Nephron progenitor cell (in vitro differentiated cells): ENCODE measurements at regions not wholly inside any gene's neighbourhood (a gene's known extent, or its start where the extent isn't known, plus 50 kb on each side); places are given as distances from the start of the nearest gene placed in this dataset.

Source experiments
- DNase-seq: peaks from one replicate; pipeline ENCODE4 v3.0.0; 2021
- H3K27ac Mint-ChIP-seq: 2 replicates; pipeline ENCODE4 v1.8.0; 2021; ENCODE audit warnings: mild to moderate bottlenecking, moderate library complexity, mixed read lengths
- H3K27me3 Mint-ChIP-seq: 2 replicates; pipeline ENCODE4 v1.8.0; 2021; ENCODE audit warnings: mild to moderate bottlenecking, low read depth, mixed read lengths; ENCODE audit not compliant: poor library complexity
- H3K36me3 Mint-ChIP-seq: 2 replicates; pipeline ENCODE4 v1.8.0; 2021; ENCODE audit warnings: low read depth, mixed read lengths
- H3K4me1 Mint-ChIP-seq: 2 replicates; pipeline ENCODE4 v1.8.0; 2021; ENCODE audit warnings: mixed read lengths
- H3K4me3 Mint-ChIP-seq: 2 replicates; pipeline ENCODE4 v1.8.0; 2021; ENCODE audit warnings: mild to moderate bottlenecking, moderate library complexity, mixed read lengths
- H3K9me3 Mint-ChIP-seq: 2 replicates; pipeline ENCODE4 v1.8.0; 2021; ENCODE audit warnings: mild to moderate bottlenecking, moderate library complexity, mixed read lengths
- TF ChIP-seq, protein P1 (sequence below): fragments of 200-600 bp; sonication (generic); IDR thresholded peaks from 2 replicates; pipeline ENCODE4 v1.5.0; 2021; ENCODE audit warnings: antibody characterized with exemption

DNA sequence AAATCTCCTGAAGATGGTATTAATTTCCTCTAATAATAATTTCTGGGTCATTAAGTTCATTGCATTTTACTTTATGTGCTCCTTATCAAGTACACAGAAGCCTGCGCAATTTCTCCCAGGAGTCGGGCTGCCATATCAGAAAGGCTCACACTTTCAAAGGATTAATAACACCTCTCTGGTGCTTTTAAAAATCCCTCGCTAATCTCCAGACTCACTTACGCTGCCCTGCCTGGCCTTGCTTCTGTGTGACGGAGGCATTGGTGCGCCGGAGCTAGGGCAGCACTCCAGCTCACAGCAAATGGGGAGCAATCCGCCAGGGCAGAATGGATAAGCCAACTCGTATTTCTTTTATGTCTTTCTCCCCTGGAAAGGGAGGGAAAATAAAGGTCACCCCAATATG, 300.8 kb downstream of the EFNB2 start:
- no peaks in the 10 kb centered on the region for H3K27me3 Mint-ChIP-seq
- no peaks in the 10 kb centered on the region for H3K4me1 Mint-ChIP-seq
- TF ChIP-seq, protein P1, sequence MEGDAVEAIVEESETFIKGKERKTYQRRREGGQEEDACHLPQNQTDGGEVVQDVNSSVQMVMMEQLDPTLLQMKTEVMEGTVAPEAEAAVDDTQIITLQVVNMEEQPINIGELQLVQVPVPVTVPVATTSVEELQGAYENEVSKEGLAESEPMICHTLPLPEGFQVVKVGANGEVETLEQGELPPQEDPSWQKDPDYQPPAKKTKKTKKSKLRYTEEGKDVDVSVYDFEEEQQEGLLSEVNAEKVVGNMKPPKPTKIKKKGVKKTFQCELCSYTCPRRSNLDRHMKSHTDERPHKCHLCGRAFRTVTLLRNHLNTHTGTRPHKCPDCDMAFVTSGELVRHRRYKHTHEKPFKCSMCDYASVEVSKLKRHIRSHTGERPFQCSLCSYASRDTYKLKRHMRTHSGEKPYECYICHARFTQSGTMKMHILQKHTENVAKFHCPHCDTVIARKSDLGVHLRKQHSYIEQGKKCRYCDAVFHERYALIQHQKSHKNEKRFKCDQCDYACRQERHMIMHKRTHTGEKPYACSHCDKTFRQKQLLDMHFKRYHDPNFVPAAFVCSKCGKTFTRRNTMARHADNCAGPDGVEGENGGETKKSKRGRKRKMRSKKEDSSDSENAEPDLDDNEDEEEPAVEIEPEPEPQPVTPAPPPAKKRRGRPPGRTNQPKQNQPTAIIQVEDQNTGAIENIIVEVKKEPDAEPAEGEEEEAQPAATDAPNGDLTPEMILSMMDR: no peak
- peak overlapping the region; percentile 54 for H3K27ac Mint-ChIP-seq
- H3K36me3 Mint-ChIP-seq: peaks cover 14% of the 10 kb centered on the region
- H3K9me3 Mint-ChIP-seq: peaks cover 23% of the 10 kb centered on the region
- H3K4me3 Mint-ChIP-seq: no peak overlapping the region
- DNase-seq: no peak

DNA sequence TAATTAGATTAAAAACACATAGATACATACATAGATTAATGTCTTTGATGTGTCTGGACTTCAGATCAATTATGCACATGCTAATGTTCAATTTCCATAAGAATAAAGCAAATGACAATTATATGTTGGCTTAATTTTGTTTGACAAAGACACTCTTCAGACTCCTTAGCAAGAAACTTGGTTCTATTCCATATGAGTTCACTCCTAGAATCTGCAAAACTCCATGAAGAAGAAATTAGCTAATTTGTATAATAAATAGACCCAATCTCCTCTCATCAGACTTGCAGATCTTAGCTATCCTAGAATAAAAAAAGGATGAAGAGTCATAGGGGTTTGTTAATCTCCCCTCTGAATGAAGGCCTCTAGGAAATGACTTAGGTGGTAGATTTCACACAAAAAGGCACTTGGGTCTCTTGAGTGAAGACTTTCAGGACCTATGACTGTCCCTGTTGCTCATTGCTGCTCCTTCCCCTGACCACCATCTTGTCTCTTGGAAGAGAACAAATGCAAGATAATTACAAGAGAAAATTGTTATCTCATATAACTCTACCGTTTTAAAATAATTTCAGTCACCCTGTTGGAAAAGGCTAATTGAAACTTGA, 302.2 kb downstream of the EFNB2 start:
- no peaks in the 10 kb centered on the region for H3K4me1 Mint-ChIP-seq
- TF ChIP-seq, protein P1: no peak
- no peak for DNase-seq

DNA sequence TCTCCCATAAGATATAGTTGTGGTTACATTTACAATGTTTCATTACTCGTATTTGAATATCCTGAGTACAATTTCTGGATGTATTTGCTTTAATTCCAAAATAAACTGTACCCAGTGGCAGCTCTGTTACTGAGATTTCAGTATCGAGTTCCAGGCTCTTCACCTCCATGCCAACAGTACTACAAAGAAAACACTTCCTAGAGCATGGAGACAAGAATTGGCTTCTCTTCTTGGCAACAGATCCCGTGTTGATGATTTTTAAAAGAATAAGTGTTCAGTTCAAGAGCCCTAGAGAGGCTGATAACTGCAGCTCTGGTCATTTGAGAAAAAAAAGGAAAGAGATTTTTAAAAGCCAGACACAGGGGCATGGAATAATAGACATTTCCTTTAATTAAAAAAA, 302.8 kb downstream of the EFNB2 start:
- Mint-ChIP-seq H3K4me1 (no peaks in the 10 kb centered on the region), H3K4me3 (no peak overlapping the region), H3K27me3 (no peaks in the 10 kb centered on the region), H3K36me3 (peaks cover 14% of the 10 kb centered on the region), H3K27ac (no peak overlapping the region), H3K9me3 (peaks cover 23% of the 10 kb centered on the region)
- TF ChIP-seq, protein P1: no peak
- no peak for DNase-seq

More for the DNA sequence above, 302.2 kb downstream of the EFNB2 start:
- H3K9me3 Mint-ChIP-seq: peaks cover 23% of the 10 kb centered on the region
- H3K4me3 Mint-ChIP-seq: no peak overlapping the region
- H3K27me3 Mint-ChIP-seq: no peaks in the 10 kb centered on the region
- H3K36me3 Mint-ChIP-seq: peaks cover 14% of the 10 kb centered on the region
- H3K27ac Mint-ChIP-seq: no peak overlapping the region

DNA sequence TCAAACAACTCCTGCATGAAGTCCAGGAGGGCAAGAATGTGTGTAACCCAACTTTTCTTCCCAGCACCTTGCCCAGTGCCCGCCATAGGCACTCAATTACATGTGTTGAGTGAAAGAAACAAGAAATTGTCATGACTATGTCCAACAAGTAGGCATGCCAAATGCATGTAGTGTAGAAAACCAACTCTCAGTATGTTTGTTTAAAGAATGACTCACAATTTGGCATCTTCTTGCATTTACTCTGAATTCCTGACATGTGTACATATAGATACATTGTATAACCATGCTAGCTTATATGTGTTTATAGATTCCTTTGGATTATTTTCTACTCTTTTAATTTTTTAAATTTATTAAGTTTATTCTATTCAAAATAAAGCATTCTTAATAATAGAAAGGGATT, 305.0 kb downstream of the EFNB2 start:
- DNase-seq: no peak
- H3K36me3 Mint-ChIP-seq: peaks cover 14% of the 10 kb centered on the region
- TF ChIP-seq, protein P1: no peak
- H3K4me1 Mint-ChIP-seq: no peaks in the 10 kb centered on the region
- no peaks in the 10 kb centered on the region for H3K27me3 Mint-ChIP-seq
- peaks cover 23% of the 10 kb centered on the region for H3K9me3 Mint-ChIP-seq
- no peak overlapping the region for H3K4me3 Mint-ChIP-seq
- no peak overlapping the region for H3K27ac Mint-ChIP-seq

DNA sequence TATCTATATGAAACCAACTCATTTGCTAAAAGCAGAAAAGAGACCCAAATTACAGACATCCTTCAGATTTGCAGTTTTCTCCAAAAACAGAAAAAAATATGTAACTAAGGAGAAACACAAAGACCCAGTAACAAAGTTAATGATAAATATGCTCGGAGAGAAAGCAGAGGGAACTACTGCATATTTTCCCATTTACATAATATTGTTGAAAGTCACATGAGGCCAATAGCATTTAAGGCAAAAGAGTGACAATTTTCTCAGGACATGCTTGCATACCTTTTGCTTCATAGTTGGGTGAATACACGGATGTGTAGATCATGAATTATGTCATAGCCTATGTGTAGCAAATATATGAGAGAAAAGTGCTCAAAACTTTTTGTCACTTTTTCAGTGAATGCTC, 310.3 kb downstream of the EFNB2 start:
- Mint-ChIP-seq H3K4me3 (no peak overlapping the region), H3K27me3 (no peaks in the 10 kb centered on the region), H3K9me3 (no peaks in the 10 kb centered on the region), H3K4me1 (no peaks in the 10 kb centered on the region), H3K36me3 (no peaks in the 10 kb centered on the region), H3K27ac (no peak overlapping the region)
- DNase-seq: no peak
- TF ChIP-seq, protein P1: no peak

DNA sequence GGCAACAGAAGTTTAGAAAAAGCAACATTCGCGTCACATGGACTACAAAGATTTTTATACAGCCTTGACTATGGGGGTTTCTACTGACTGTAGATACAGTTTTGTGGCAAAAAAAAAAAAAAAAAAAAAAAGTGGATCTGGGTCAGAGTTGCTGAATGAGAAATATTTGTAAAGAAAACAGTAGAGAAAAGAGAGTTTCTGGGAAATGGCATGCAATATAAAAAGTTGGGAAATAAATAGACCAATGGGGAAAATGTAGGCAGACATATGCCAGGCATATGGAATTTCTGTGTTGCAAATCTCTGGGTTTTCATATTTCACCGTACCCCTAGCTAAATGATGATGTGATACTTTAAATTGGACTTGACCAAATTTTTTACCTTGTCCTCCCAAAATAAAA, 315.3 kb downstream of the EFNB2 start:
- DNase-seq: no peak
- Mint-ChIP-seq H3K4me3 (no peak overlapping the region), H3K36me3 (no peaks in the 10 kb centered on the region), H3K9me3 (peaks cover 4% of the 10 kb centered on the region), H3K4me1 (no peaks in the 10 kb centered on the region), H3K27me3 (no peaks in the 10 kb centered on the region), H3K27ac (peak overlapping the region; percentile 60)
- TF ChIP-seq, protein P1: no peak
